ENCODE measurements at regions not wholly inside any gene's neighbourhood (a gene's known extent, or its start where the extent isn't known, plus 50 kb on each side); places are given as distances from the start of the nearest gene placed in this dataset.
"Not testable (repeated sequence)": the region's sequence is repeated elsewhere in the genome, so short reads cannot be mapped to it uniquely, and the experiment has no call there.

GRCh38 chr18:5830902-5831301, 64.4 kb downstream of the TMEM200C start:
- DNase-seq (ENCODE audit: extremely low spot score, unreplicated experiment); H3K36me3 Mint-ChIP-seq; H3K4me3 Mint-ChIP-seq; H3K27me3 Mint-ChIP-seq; H3K4me1 Mint-ChIP-seq (ENCODE audit: unreplicated experiment); H3K27ac Mint-ChIP-seq; H3K9me3 Mint-ChIP-seq: not testable (repeated sequence)

- Mint-ChIP-seq H3K27ac (no peak overlapping the region), H3K4me1 (ENCODE audit: unreplicated experiment) (no peaks in the 10 kb centered on the region), H3K27me3 (peaks cover 3% of the 10 kb centered on the region), H3K36me3 (no peaks in the 10 kb centered on the region), H3K4me3 (no peak overlapping the region), H3K9me3 (no peaks in the 10 kb centered on the region)
- TF ChIP-seq CTCF (conservative IDR thresholded peaks at IDR 0.05): no peak
- no peak for DNase-seq (ENCODE audit: extremely low spot score, unreplicated experiment)
Measured at GRCh38 chr18:5828913-5829312, 66.4 kb downstream of the TMEM200C start.

GRCh38 chr18:5825663-5826062, 69.7 kb downstream of the TMEM200C start:
- no peak for TF ChIP-seq CTCF (conservative IDR thresholded peaks at IDR 0.05)
- no peak overlapping the region for H3K27ac Mint-ChIP-seq
- H3K4me1 Mint-ChIP-seq (ENCODE audit: unreplicated experiment): no peaks in the 10 kb centered on the region
- peaks cover 3% of the 10 kb centered on the region for H3K27me3 Mint-ChIP-seq
- no peak for DNase-seq (ENCODE audit: extremely low spot score, unreplicated experiment)
- H3K36me3 Mint-ChIP-seq: no peaks in the 10 kb centered on the region
- no peak overlapping the region for H3K4me3 Mint-ChIP-seq
- no peaks in the 10 kb centered on the region for H3K9me3 Mint-ChIP-seq

GRCh38 chr18:5824370-5824984, 70.8 kb downstream of the TMEM200C start:
- H3K4me3 Mint-ChIP-seq: no peak overlapping the region
- DNase-seq (ENCODE audit: extremely low spot score, unreplicated experiment): no peak
- peaks cover 3% of the 10 kb centered on the region for H3K27me3 Mint-ChIP-seq
- H3K27ac Mint-ChIP-seq: no peak overlapping the region
- H3K36me3 Mint-ChIP-seq: no peaks in the 10 kb centered on the region
- no peaks in the 10 kb centered on the region for H3K9me3 Mint-ChIP-seq
- no peak for TF ChIP-seq CTCF (conservative IDR thresholded peaks at IDR 0.05)
- no peaks in the 10 kb centered on the region for H3K4me1 Mint-ChIP-seq (ENCODE audit: unreplicated experiment)

GRCh38 chr18:5817816-5818215, 77.5 kb downstream of the TMEM200C start:
- H3K27me3 Mint-ChIP-seq: no peaks in the 10 kb centered on the region
- H3K9me3 Mint-ChIP-seq: no peaks in the 10 kb centered on the region
- no peak for TF ChIP-seq CTCF (conservative IDR thresholded peaks at IDR 0.05)
- no peaks in the 10 kb centered on the region for H3K36me3 Mint-ChIP-seq
- no peak overlapping the region for H3K4me3 Mint-ChIP-seq
- no peak for DNase-seq (ENCODE audit: extremely low spot score, unreplicated experiment)
- no peak overlapping the region for H3K27ac Mint-ChIP-seq
- H3K4me1 Mint-ChIP-seq (ENCODE audit: unreplicated experiment): peaks cover 4% of the 10 kb centered on the region

GRCh38 chr18:5806860-5807259, 88.5 kb downstream of the TMEM200C start:
- Mint-ChIP-seq H3K27me3 (no peaks in the 10 kb centered on the region), H3K9me3 (peaks cover 17% of the 10 kb centered on the region), H3K4me1 (ENCODE audit: unreplicated experiment) (no peaks in the 10 kb centered on the region), H3K27ac (no peak overlapping the region), H3K4me3 (no peak overlapping the region), H3K36me3 (no peaks in the 10 kb centered on the region)
- TF ChIP-seq CTCF (conservative IDR thresholded peaks at IDR 0.05): no peak
- DNase-seq (ENCODE audit: extremely low spot score, unreplicated experiment): no peak
